DND-41 (cell line): ENCODE measurements at regions not wholly inside any gene's neighbourhood (a gene's known extent, or its start where the extent isn't known, plus 50 kb on each side); places are given as distances from the start of the nearest gene placed in this dataset.

ENCODE experiments used
- ATAC-seq: fragments of 200-7000 bp; cut with Tn5 transposase; 3 replicates; pipeline ENCODE4 v1.9.1; 2021; ENCODE audit warnings: low read depth; ENCODE audit not compliant: insufficient read depth
- DNase-seq: peaks from one replicate; pipeline ENCODE4 v3.0.0-alpha.2; 2020
- H2AFZ ChIP-seq: 2 replicates; pipeline ENCODE4 v1.6.0; 2012; ENCODE audit warnings: low read depth, low read length
- H3K27ac ChIP-seq: 2 replicates; pipeline ENCODE4 v1.5.1; 2012; ENCODE audit warnings: low read length, inconsistent platforms
- H3K27me3 ChIP-seq: fragments of 200-600 bp; sonication (generic); 2 replicates; pipeline ENCODE4 v1.6.0; 2012; ENCODE audit warnings: low read length, mild to moderate bottlenecking, inconsistent platforms; ENCODE audit not compliant: insufficient read depth, poor library complexity
- H3K36me3 ChIP-seq: 2 replicates; pipeline ENCODE4 v1.5.1; 2012; ENCODE audit warnings: low read length, inconsistent platforms; ENCODE audit not compliant: insufficient read depth
- H3K4me1 ChIP-seq: 2 replicates; pipeline ENCODE4 v1.5.1; 2012; ENCODE audit warnings: mild to moderate bottlenecking, low read length; ENCODE audit not compliant: insufficient read depth
- H3K4me2 ChIP-seq: 2 replicates; pipeline ENCODE4 v1.6.0; 2012; ENCODE audit warnings: mild to moderate bottlenecking, moderate library complexity, low read length, inconsistent platforms; ENCODE audit not compliant: insufficient read depth
- H3K4me3 ChIP-seq, 2 experiments: fragments of 200-600 bp in 1 of 2; shearing (Covaris generic) in 1 of 2; 2 replicates each; pipeline ENCODE4 v1.5.1; 2012 to 2016; ENCODE audit warnings: inconsistent platforms in 2 of 2, low read length in 2 of 2, mild to moderate bottlenecking in 2 of 2, low read depth in 1 of 2, moderate library complexity in 1 of 2
- H3K79me2 ChIP-seq: 2 replicates; pipeline ENCODE4 v1.6.0; 2012; ENCODE audit warnings: low read length, inconsistent platforms; ENCODE audit not compliant: insufficient read depth
- H3K9ac ChIP-seq: 2 replicates; pipeline ENCODE4 v1.6.0; 2012; ENCODE audit warnings: low read depth, mild to moderate bottlenecking, inconsistent platforms, low read length, moderate library complexity
- H3K9me3 ChIP-seq: 2 replicates; pipeline ENCODE4 v1.5.1; 2012; ENCODE audit warnings: low read length, moderate library complexity, mild to moderate bottlenecking, inconsistent platforms; ENCODE audit not compliant: insufficient read depth, severe bottlenecking
- H4K20me1 ChIP-seq: 2 replicates; pipeline ENCODE4 v1.6.0; 2012; ENCODE audit warnings: low read length; ENCODE audit not compliant: insufficient read depth
- CTCF ChIP-seq: IDR thresholded peaks from 2 replicates; pipeline ENCODE4 v1.5.1; 2012; ENCODE audit warnings: borderline replicate concordance, low read length, moderate library complexity, mild to moderate bottlenecking; ENCODE audit not compliant: poor library complexity, severe bottlenecking; ENCODE audit errors: extremely low read depth
- EZH2 ChIP-seq: IDR thresholded peaks from 3 replicates; pipeline ENCODE4 v1.6.1; 2012; ENCODE audit warnings: borderline replicate concordance, low read depth, mild to moderate bottlenecking, moderate library complexity, low read length, inconsistent platforms; ENCODE audit not compliant: severe bottlenecking

- TF ChIP-seq CTCF = no peak
- no peak for TF ChIP-seq EZH2
Measured at GRCh38 chr7:116310141-116310540, 99.8 kb downstream of the TES start.

GRCh38 chr7:116311259-116311658 is 100.9 kb downstream of the TES start:
- Histone ChIP-seq H3K9me3 (no peaks in the 10 kb centered on the region), H3K27ac (no peak overlapping the region), H3K4me1 (no peaks in the 10 kb centered on the region), H3K9ac (no peak overlapping the region), H3K4me2 (no peak overlapping the region), H2AFZ (no peak overlapping the region), H3K36me3 (no peaks in the 10 kb centered on the region), H3K79me2 (no peaks in the 10 kb centered on the region), H4K20me1 (no peaks in the 10 kb centered on the region), H3K4me3 (no peak overlapping the region), H3K27me3 (peaks cover 6% of the 10 kb centered on the region)
- DNase-seq = no peak
- TF ChIP-seq CTCF (no peak), EZH2 (no peak)
- ATAC-seq = no peak

More at GRCh38 chr7:116310141-116310540, 99.8 kb downstream of the TES start:
- Histone ChIP-seq H4K20me1 (no peaks in the 10 kb centered on the region), H3K9me3 (no peaks in the 10 kb centered on the region), H3K36me3 (no peaks in the 10 kb centered on the region), H3K4me3 (no peak overlapping the region), H3K79me2 (no peaks in the 10 kb centered on the region), H3K4me2 (no peak overlapping the region), H2AFZ (no peak overlapping the region), H3K27me3 (peaks cover 10% of the 10 kb centered on the region), H3K4me1 (no peaks in the 10 kb centered on the region), H3K9ac (no peak overlapping the region), H3K27ac (no peak overlapping the region)
- ATAC-seq (no peak), DNase-seq (no peak)

GRCh38 chr7:116311816-116312471 is 101.6 kb downstream of the TES start:
- H3K9ac ChIP-seq = no peak overlapping the region
- peaks cover 6% of the 10 kb centered on the region for H3K27me3 ChIP-seq
- no peaks in the 10 kb centered on the region for H3K9me3 ChIP-seq
- H3K36me3 ChIP-seq = no peaks in the 10 kb centered on the region
- no peaks in the 10 kb centered on the region for H3K79me2 ChIP-seq
- H2AFZ ChIP-seq = no peak overlapping the region
- H3K4me1 ChIP-seq = no peaks in the 10 kb centered on the region
- ATAC-seq (no peak), DNase-seq (no peak)
- H3K4me3 ChIP-seq = no peak overlapping the region
- no peak for TF ChIP-seq CTCF
- no peak for TF ChIP-seq EZH2
- no peak overlapping the region for H3K4me2 ChIP-seq
- H3K27ac ChIP-seq = no peak overlapping the region
- H4K20me1 ChIP-seq = no peaks in the 10 kb centered on the region

- H4K20me1 ChIP-seq = no peaks in the 10 kb centered on the region
- no peak for ATAC-seq
- no peaks in the 10 kb centered on the region for H3K36me3 ChIP-seq
- H3K4me1 ChIP-seq = no peaks in the 10 kb centered on the region
- peaks cover 5% of the 10 kb centered on the region for H3K27me3 ChIP-seq
- TF ChIP-seq CTCF (no peak), EZH2 (no peak)
- H3K27ac ChIP-seq = no peak overlapping the region
- H3K4me2 ChIP-seq = no peak overlapping the region
- DNase-seq = no peak
- no peak overlapping the region for H3K4me3 ChIP-seq
- H3K9me3 ChIP-seq = no peaks in the 10 kb centered on the region
- H3K9ac ChIP-seq = no peak overlapping the region
- no peaks in the 10 kb centered on the region for H3K79me2 ChIP-seq
- no peak overlapping the region for H2AFZ ChIP-seq
Measured at GRCh38 chr7:116315293-116315692, 105.0 kb downstream of the TES start.
